Neural progenitor cell (in vitro differentiated cells): ENCODE measurements at regions not wholly inside any gene's neighbourhood (a gene's known extent, or its start where the extent isn't known, plus 50 kb on each side); places are given as distances from the start of the nearest gene placed in this dataset.

Experiments
- DNase-seq: peaks from one replicate; pipeline ENCODE4 v3.0.0-alpha.2; 2016; ENCODE audit warnings: low spot score
- H2AFZ ChIP-seq: fragments of 200-600 bp; sonication (generic); replicated peaks from 2 replicates; pipeline ENCODE4 v1.6.1; 2016; ENCODE audit warnings: antibody characterized with exemption
- H3F3A ChIP-seq: fragments of 200-600 bp; sonication (generic); 2 replicates; pipeline ENCODE4 v1.6.1; 2016; ENCODE audit warnings: antibody characterized with exemption, low read depth
- H3K27ac ChIP-seq: fragments of 200-600 bp; sonication (generic); 2 replicates; pipeline ENCODE4 v1.5.1; 2016; ENCODE audit warnings: mild to moderate bottlenecking
- H3K27me3 ChIP-seq: fragments of 200-600 bp; sonication (generic); 2 replicates; pipeline ENCODE4 v1.6.1; 2016; ENCODE audit warnings: mild to moderate bottlenecking, moderate library complexity
- H3K36me3 ChIP-seq: fragments of 200-600 bp; sonication (generic); 2 replicates; pipeline ENCODE4 v1.5.1; 2016
- H3K4me1 ChIP-seq: fragments of 200-600 bp; sonication (generic); 2 replicates; pipeline ENCODE4 v1.6.1; 2016; ENCODE audit warnings: mixed run types
- H3K4me2 ChIP-seq: fragments of 200-600 bp; sonication (generic); 2 replicates; pipeline ENCODE4 v1.6.1; 2016
- H3K4me3 ChIP-seq: fragments of 200-600 bp; sonication (generic); 2 replicates; pipeline ENCODE4 v1.5.1; 2016
- H3K79me2 ChIP-seq: fragments of 200-600 bp; sonication (generic); 2 replicates; pipeline ENCODE4 v1.6.1; 2016; ENCODE audit warnings: low read depth
- H3K9ac ChIP-seq: fragments of 200-600 bp; sonication (generic); 2 replicates; pipeline ENCODE4 v1.6.1; 2016
- H3K9me3 ChIP-seq: fragments of 200-600 bp; sonication (generic); 2 replicates; pipeline ENCODE4 v1.5.1; 2016; ENCODE audit warnings: low read depth
- H4K20me1 ChIP-seq: fragments of 200-600 bp; sonication (generic); 2 replicates; pipeline ENCODE4 v1.6.1; 2016; ENCODE audit warnings: low read depth
- H3K27ac Mint-ChIP-seq: 3 replicates; pipeline ENCODE4 v1.8.0; 2021; ENCODE audit warnings: mixed read lengths
- H3K27me3 Mint-ChIP-seq: 2 replicates; pipeline ENCODE4 v1.8.0; 2022; ENCODE audit warnings: low read depth, mild to moderate bottlenecking, inconsistent platforms, moderate library complexity, mixed read lengths; ENCODE audit not compliant: insufficient read depth
- H3K36me3 Mint-ChIP-seq: 3 replicates; pipeline ENCODE4 v1.8.0; 2021; ENCODE audit warnings: mixed read lengths
- H3K4me1 Mint-ChIP-seq: 3 replicates; pipeline ENCODE4 v1.8.0; 2021; ENCODE audit warnings: mixed read lengths
- H3K4me3 Mint-ChIP-seq: 3 replicates; pipeline ENCODE4 v1.8.0; 2021; ENCODE audit warnings: mild to moderate bottlenecking, moderate library complexity, mixed read lengths
- H3K9me3 Mint-ChIP-seq: 3 replicates; pipeline ENCODE4 v1.8.0; 2020; ENCODE audit warnings: mixed read lengths
- CTCF ChIP-seq: fragments of 200-600 bp; sonication (generic); IDR thresholded peaks from 2 replicates; pipeline ENCODE4 v1.5.1; 2017; ENCODE audit warnings: antibody characterized with exemption, mild to moderate bottlenecking
- EZH2 ChIP-seq: fragments of 200-600 bp; sonication (generic); IDR thresholded peaks from 2 replicates; pipeline ENCODE4 v1.6.1; 2017; ENCODE audit warnings: antibody characterized with exemption, mild to moderate bottlenecking, moderate library complexity
- EZH2phosphoT487 ChIP-seq: fragments of 200-600 bp; sonication (generic); IDR thresholded peaks from 2 replicates; pipeline ENCODE4 v1.6.1; 2017; ENCODE audit warnings: antibody characterized with exemption

- Histone ChIP-seq H3K36me3 (no peaks in the 10 kb centered on the region), H3K4me2 (no peak overlapping the region), H3K4me1 (no peaks in the 10 kb centered on the region), H3F3A (no peaks in the 10 kb centered on the region), H3K27ac (no peak overlapping the region), H4K20me1 (no peaks in the 10 kb centered on the region), H3K9me3 (no peaks in the 10 kb centered on the region), H2AFZ (no peak overlapping the region), H3K9ac (no peak overlapping the region), H3K27me3 (no peaks in the 10 kb centered on the region), H3K79me2 (no peaks in the 10 kb centered on the region), H3K4me3 (no peak overlapping the region)
- DNase-seq = no peak
- TF ChIP-seq CTCF (no peak), EZH2 (no peak), EZH2phosphoT487 (no peak)
- Mint-ChIP-seq H3K4me1 (peaks cover 5% of the 10 kb centered on the region), H3K9me3 (peaks cover 4% of the 10 kb centered on the region), H3K4me3 (no peak overlapping the region), H3K27me3 (peaks cover 7% of the 10 kb centered on the region), H3K27ac (no peak overlapping the region), H3K36me3 (no peaks in the 10 kb centered on the region)
Measured at GRCh38 chr18:78776706-78777285, 202.8 kb upstream of the SALL3 start.

GRCh38 chr18:78777992-78778391 lies 201.6 kb upstream of the SALL3 start:
- H3K27ac Mint-ChIP-seq = no peak overlapping the region
- H3K4me3 ChIP-seq = no peak overlapping the region
- H3K4me1 Mint-ChIP-seq = peaks cover 2% of the 10 kb centered on the region
- H3K4me3 Mint-ChIP-seq = no peak overlapping the region
- no peaks in the 10 kb centered on the region for H4K20me1 ChIP-seq
- H3K27me3 Mint-ChIP-seq = peaks cover 7% of the 10 kb centered on the region
- H2AFZ ChIP-seq = no peak overlapping the region
- no peak overlapping the region for H3K9ac ChIP-seq
- TF ChIP-seq EZH2phosphoT487 (no peak), EZH2 (no peak), CTCF (no peak)
- no peak overlapping the region for H3K4me2 ChIP-seq
- peaks cover 4% of the 10 kb centered on the region for H3K9me3 Mint-ChIP-seq
- H3K4me1 ChIP-seq = no peaks in the 10 kb centered on the region
- H3K79me2 ChIP-seq = no peaks in the 10 kb centered on the region
- no peak for DNase-seq
- no peak overlapping the region for H3K27ac ChIP-seq
- no peaks in the 10 kb centered on the region for H3K36me3 Mint-ChIP-seq
- no peaks in the 10 kb centered on the region for H3K9me3 ChIP-seq
- H3K27me3 ChIP-seq = no peaks in the 10 kb centered on the region
- H3F3A ChIP-seq = no peaks in the 10 kb centered on the region
- no peaks in the 10 kb centered on the region for H3K36me3 ChIP-seq

DNA sequence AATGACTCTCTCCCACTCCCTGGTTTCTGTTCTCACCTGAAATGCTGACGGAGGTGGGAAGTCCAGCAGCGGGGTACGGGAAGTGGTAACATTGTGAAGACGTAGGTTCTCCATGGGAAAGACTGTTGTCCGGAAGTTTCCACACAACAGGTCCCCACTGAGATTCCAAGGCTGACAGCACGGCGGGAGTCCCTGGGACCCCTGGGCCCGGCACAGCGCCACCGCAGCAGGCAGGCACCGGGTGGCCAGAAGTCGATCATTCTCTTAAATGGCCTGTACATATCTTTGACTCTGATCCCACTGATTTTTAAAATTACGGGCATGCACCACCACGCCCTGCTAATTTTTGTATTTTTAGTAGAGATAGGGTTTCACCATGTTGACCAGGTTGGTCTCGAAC lies 201.0 kb upstream of the SALL3 start:
- Mint-ChIP-seq H3K27ac (no peak overlapping the region), H3K9me3 (peaks cover 4% of the 10 kb centered on the region), H3K4me1 (peaks cover 2% of the 10 kb centered on the region), H3K36me3 (no peaks in the 10 kb centered on the region), H3K4me3 (no peak overlapping the region), H3K27me3 (peaks cover 7% of the 10 kb centered on the region)
- H3F3A ChIP-seq = no peaks in the 10 kb centered on the region
- H3K36me3 ChIP-seq = no peaks in the 10 kb centered on the region
- no peak for DNase-seq
- no peak overlapping the region for H3K9ac ChIP-seq
- H3K4me1 ChIP-seq = no peaks in the 10 kb centered on the region
- no peak overlapping the region for H3K4me2 ChIP-seq
- no peaks in the 10 kb centered on the region for H3K9me3 ChIP-seq
- no peaks in the 10 kb centered on the region for H4K20me1 ChIP-seq
- TF ChIP-seq EZH2phosphoT487 (no peak), CTCF (no peak), EZH2 (no peak)
- H3K27ac ChIP-seq = no peak overlapping the region
- H2AFZ ChIP-seq = no peak overlapping the region
- no peaks in the 10 kb centered on the region for H3K27me3 ChIP-seq
- no peaks in the 10 kb centered on the region for H3K79me2 ChIP-seq
- no peak overlapping the region for H3K4me3 ChIP-seq
